AG09319 (cell line): ENCODE measurements at regions not wholly inside any gene's neighbourhood (a gene's known extent, or its start where the extent isn't known, plus 50 kb on each side); places are given as distances from the start of the nearest gene placed in this dataset.

ENCODE experiments used
- DNase-seq: peaks from one replicate; pipeline ENCODE4 v3.0.0-alpha.2; 2010; ENCODE audit warnings: low read depth; ENCODE audit errors: extremely low read depth
- TF ChIP-seq, protein P1 (sequence below): IDR thresholded peaks from 2 replicates; pipeline ENCODE4 v1.5.1; 2011; ENCODE audit warnings: low read depth, mild to moderate bottlenecking, inconsistent platforms, low read length, moderate library complexity

DNA sequence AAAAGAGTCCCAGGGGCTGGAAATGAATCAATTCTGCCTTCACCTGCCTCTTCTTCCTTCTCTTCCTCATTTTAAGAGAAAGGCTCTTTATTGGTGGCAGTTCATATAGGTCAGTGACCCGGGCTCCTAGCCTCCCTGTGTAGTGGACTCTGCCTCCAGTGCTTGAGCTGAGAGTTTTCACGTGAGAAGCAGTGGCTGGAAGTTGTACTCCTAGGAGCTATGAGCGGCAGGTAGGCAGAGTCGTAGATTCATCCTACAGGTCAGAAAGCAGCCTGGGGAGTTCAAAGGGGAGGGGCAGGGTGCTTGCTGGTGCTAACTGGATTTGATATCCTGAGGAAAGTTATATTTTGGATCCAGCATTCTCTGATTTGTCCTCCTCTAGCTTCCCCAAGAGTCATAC lies 101.1 kb downstream of the RPLP1 start:
- TF ChIP-seq, protein P1, sequence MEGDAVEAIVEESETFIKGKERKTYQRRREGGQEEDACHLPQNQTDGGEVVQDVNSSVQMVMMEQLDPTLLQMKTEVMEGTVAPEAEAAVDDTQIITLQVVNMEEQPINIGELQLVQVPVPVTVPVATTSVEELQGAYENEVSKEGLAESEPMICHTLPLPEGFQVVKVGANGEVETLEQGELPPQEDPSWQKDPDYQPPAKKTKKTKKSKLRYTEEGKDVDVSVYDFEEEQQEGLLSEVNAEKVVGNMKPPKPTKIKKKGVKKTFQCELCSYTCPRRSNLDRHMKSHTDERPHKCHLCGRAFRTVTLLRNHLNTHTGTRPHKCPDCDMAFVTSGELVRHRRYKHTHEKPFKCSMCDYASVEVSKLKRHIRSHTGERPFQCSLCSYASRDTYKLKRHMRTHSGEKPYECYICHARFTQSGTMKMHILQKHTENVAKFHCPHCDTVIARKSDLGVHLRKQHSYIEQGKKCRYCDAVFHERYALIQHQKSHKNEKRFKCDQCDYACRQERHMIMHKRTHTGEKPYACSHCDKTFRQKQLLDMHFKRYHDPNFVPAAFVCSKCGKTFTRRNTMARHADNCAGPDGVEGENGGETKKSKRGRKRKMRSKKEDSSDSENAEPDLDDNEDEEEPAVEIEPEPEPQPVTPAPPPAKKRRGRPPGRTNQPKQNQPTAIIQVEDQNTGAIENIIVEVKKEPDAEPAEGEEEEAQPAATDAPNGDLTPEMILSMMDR, result no peak
- DNase-seq, result no peak

DNA sequence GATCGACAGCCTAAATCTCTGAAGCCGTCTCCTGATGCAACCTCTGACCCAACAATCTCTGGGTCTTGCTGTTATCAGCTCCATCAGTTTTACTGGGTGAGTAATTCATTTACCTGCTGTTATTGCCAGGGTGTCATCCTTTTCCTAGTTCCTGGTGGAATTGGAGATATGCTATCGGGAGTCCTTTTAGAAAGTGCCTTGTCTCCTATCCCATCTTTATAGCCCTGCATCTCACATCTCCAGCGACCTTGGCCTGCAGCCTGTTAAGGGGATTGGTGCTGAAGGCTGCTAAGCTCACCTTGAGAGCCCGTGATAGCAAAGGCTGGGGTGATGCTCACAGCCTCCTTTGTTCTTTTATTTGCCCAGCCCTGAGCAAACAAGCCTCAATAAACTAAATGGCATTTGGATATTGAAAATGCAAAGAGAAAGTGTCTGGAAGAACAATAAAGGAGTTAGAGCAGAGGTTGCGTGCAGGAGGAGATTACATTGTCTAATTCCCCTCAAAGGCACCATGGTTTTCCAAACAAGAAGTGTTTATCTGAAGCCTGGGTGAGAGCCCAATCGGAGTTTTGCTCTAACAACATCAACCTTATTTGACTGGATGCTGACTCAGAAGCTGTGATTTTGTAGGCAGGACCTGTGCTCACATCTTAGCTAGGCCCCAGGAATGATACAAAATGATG lies 101.8 kb downstream of the RPLP1 start:
- DNase-seq, result no peak
- TF ChIP-seq, protein P1, result no peak

DNA sequence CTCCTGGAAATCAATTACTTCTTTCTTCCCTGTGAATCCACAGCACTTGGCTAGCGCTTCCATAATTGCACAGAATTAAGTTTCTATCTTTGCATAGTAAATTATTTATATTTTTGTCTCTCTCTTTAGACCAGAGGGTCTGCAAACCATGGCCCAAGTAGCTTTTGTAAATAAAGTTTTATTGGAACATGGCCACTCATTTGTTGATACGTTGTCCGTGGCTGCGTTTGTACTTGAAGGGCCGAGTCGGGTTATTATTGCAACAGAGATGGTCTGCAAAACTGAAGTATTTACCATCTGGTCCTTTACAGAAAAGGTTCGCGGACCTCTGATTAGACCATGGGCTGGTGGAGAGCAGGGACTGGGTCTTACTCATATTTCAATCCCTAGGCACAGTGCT lies 102.5 kb downstream of the RPLP1 start:
- TF ChIP-seq, protein P1, result no peak
- no peak for DNase-seq

DNA sequence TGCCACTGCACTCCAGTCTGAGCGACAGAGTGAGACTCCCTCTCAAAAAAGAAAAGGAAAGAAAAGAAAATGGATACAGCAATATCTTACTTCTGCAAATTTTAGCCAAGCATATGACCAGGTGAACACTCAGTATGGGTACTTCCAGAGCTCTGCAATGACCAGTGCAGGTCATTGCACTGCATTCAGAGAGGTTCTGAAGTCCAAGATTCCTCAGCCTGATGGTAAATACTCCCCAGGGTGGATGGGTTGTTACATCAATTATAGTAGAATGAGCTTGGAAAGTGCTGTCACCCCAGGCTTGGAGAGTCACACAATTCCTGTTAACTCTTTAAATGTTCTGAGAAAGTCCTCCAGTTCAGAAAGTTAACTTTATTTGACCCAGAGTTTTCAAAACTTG lies 103.7 kb downstream of the RPLP1 start:
- TF ChIP-seq, protein P1, result no peak
- DNase-seq, result no peak

DNA sequence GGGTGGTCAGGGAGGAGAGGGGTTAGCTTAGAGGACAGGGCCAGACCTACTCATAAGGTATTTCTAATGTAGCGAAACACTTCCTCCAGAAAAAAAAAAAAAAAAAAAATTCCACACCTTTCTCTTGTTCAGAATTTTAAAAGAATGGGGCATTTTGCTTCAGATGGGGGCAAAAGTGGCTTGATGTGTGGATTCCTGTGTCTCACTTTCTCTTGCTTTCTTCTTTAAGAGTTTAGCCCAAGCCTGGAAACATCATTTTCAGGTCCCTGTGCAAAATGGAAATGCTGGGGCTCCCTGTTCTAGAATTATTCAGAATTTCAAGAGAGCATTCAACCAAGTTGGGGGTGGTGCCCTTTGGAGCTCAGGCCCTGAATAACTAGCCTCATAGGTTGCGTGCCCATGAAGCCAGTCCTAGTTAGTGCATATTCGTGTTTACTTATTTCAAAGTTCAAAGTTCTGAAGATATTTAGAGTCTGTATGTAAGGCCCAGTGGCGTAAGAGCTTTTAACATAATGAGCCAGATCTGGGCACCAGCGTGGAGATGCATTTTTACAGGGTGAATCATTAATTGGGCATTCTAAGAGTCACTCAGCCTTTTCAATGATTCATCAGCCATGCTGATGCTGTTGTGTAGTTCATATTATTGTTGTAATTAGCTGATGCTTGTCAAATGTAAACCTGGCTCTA lies 104.5 kb downstream of the RPLP1 start:
- TF ChIP-seq, protein P1, result no peak
- DNase-seq, result peak; percentile 90

DNA sequence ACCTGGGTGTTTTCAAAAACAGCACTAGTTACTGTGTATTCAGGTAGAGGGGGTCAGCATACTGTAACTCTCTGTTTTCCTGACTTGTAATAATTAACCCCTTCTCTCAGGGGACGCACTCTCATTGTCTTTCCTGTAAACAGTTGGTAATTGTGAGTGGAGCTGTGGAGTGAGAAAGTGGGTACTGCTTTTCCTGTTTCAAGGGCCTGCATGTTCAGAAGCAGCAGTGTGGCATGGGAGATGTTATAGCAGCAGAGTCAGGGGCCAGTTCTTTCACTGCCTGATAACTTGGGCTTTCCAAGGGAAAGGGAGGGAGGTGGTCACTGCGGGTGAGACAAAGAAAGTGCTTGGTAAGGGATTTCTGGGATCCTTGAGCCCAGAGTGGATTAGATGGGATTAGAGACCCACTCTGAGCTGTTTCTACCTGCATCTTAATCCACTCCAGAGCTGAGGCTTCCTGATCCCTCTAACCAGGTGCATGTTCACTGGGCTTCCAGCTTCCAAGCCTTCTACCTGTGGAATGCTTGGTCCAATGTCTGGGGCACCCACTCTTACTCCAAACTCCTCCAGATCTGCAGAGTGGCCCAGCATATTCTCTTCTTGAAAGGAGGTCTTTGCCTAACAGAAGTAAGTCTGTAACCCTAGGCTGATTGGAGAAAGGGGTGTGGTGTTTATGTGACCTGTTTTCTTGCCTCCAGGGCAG lies 105.2 kb downstream of the RPLP1 start:
- TF ChIP-seq, protein P1, result no peak
- no peak for DNase-seq

DNA sequence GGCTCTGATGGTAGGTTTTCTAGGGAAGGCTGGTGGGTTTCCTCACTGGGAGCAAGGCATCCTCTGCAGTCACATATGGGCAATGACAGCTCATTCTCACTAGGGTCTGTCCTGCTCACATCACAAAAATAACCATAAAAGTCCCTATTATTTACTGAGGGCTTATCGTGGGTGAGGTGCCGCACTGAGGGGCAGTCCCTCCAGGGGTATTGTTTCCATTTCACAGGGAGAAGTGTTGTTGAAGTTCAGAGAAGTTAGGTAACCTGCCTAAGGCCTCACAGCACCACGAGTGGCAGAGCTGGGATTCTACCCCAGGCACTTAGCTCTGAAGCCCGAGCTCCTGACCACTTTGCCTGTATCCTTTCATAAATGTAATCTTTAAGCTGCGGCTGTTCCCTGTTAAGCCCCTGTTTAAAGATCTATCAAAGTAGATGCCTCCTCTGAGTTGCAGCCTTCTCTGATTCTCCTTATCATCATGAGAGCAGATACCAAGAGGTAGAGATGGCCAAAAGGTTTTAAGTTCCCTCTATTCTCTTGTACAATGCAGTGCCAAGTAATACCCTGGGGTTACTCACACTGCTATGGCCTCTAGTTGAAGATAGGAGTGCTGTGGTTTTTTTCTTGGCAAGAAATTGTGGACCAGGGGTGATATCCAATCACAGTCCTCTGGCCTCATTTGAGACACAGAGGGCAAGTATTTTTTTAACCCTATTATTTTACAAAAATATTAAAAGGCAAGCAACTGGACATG lies 107.0 kb downstream of the RPLP1 start:
- no peak for DNase-seq
- TF ChIP-seq, protein P1, result peak; percentile 9
